Muscle of arm (tissue), 1 donor: ENCODE measurements at regions not wholly inside any gene's neighbourhood (a gene's known extent, or its start where the extent isn't known, plus 50 kb on each side); places are given as distances from the start of the nearest gene placed in this dataset.
"Not testable (repeated sequence)": the region's sequence is repeated elsewhere in the genome, so short reads cannot be mapped to it uniquely, and the experiment has no call there.

Source experiments
- DNase-seq: peaks from one replicate; pipeline ENCODE4 v3.0.0-alpha.2; 2013

DNA sequence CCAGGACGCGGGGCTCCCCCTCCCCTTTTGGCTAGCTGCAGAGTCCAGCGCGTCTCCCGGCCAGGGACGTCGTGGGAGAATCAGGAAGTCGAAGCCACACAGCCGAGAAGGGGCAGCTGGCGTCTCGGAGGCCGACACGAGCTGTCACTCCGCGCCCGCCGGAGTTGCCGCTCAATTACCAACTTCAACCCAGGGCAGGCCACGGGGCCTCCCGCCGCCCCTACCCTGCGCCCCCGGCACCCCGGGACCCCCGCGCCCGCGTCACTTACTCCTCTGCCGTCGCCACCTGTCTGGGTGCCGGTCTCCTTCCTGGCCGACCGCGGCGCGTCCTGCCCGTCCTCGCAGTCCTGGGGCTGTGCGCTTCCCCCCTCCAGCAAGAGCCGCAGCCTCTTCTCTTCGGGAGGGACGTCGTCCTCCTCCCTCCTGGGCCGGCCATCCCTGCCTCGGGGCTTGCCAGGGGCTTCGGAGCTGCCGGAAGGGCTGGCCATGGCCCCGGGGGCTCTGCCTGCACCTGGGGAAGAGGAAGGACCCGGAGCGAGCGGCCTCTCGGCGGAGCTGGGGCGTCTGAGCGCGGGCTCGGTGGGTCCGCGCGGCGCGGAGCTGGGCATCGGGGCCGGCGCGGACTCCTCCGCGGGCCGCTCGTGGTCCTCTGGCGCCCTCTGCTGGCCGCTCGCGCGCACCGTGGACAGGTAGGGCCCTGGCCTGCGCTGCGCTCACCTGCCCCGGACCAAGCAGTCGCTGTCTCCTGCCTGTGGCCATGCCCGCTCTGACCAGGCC lies 65.6 kb upstream of the CLEC6A start:
- peak; percentile 25 for DNase-seq

DNA sequence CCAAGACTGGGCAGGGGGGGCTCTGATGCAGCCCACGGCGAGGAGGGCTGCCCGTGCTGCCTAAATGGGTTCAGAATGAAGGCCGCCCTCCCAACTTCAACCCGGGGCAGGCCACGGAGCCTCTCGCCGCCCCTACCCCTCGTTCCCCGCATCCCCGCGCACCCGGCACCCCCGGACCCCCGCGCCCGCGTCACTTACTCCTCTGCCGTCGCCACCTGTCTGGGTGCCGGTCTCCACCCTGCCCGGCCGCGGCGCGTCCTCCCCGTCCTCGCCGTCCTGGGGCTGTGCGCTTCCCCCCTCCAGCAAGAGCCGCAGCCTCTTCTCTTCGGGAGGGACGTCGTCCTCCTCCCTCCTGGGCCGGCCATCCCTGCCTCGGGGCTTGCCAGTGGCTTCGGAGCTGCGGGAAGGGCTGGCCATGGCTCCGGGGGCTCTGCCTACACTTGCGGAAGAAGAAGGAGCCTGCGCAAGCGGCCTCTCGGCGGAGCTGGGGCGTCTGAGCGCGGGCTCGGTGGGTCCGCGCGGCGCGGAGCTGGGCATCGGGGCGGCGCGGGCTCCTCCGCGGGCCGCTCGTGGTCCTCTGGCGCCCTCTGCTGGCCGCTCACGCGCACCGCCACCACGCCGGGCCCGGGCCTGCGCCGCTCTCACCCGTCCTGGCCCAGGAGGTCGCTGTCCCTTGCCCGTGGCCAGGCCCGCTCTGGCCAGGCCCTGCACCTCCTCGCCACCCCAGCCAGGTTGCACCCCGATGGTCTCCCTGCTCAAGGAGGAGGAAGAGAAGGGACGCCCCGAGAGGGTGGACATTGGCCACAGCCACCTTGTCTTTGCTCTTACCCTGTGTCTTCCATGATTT lies 59.3 kb upstream of the CLEC6A start:
- DNase-seq = peak; percentile 40

DNA sequence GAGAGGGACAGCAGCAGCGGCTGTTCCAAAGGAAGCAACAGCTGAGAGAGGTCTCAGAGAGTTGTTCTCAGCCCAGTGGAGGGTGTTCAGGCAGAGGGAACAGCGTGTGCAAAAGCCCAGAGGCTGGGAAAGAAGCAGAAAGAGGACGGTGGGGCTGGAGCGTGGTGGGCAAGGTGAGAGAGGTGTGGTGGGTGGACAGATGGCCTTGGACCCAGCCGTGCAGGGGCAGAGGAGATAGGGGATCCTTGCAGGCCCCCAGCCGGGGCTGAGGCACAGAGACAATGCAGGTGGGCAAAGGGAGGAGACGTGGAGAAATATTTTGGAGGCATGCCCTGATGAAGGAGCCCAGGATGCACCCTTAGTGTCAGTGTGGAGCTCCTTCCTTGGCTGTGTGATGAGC lies 58.4 kb upstream of the CLEC6A start:
- DNase-seq = not testable (repeated sequence)

DNA sequence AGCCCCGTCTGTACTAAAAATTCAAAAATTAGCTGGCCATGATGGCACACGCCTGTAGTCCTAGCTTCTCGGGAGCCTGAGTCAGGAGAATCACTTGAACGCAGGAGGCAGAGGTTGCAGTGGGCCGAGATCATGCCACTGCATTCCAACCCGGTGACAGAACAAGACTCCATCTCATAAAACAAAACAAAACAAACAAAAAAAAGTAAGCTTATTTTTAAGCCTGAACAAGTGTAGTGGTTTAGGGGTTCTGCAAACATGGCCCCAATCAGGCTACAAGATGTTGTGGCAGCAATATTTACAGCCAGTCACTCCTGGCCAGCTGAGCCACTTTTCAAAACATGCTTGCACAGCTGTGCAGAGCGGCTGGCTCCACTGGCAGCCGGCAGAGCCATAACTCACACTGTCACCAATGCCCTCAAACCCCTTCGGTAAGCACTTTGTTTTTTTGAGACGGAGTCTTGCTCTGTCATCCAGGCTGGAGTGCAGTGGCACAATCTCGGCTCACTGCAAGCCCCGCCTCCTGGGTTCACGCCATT lies 56.2 kb upstream of the CLEC6A start:
- DNase-seq = not testable (repeated sequence)

DNA sequence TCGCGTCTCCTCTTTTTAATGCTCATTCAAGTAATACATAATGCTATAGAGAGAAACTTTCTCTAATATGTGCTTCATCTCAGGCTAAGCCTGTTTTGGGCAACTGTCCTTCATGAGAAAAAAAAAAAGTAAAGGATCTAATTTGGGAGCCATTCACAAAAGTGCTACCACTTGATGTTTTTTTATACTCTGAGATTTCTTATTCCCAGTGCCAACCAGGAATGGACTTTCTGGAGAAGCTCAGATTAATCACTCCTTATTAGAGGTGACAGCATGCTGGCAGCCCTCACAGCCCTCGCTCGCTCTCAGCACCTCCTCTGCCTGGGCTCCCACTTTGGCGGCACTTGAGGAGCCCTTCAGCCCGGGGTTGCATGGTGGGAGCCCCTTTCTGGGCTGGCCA lies 51.9 kb upstream of the CLEC6A start:
- DNase-seq = not testable (repeated sequence)

DNA sequence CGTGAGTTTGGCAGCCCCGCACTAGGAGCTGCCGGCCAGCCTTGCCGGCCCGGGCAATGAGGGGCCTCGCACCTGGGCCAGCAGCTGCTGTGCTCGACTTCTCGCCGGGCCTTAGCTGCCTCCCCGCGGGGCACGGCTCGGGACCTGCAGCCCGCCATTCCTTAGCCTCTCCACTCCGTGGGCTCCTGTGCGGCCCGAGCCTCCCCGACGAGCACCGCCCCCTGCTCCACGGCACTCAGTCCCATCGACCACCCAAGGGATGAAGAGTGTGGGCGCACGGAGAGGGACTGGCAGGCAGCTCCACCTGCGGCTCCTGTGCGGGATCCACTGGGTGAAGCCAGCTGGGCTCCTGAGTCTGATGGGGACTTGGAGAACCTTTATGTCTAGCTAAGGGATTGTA lies 51.4 kb upstream of the CLEC6A start:
- DNase-seq = not testable (repeated sequence)
